ENCODE measurements at regions not wholly inside any gene's neighbourhood (a gene's known extent, or its start where the extent isn't known, plus 50 kb on each side); places are given as distances from the start of the nearest gene placed in this dataset.

DNA sequence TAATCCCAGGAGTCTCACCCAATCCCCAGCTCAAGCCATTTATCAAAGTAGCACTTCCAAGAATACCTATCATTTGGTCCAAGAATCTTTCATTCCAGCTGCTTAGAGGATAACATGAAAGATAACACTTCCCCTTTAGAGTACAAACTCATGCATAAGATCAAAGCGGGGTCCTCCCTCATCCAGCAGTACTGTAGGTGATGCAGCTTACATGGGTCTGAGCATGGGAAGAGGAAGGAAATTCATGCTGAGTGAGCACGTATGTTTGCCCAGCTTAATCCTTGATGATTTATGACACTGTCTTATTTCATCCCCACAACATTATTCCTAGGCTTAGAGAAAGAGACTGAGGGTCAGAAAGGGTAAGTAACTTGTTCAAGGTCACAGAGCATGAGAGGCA, 167.1 kb upstream of the GJB5 start:
- DNase-seq (no peak), ATAC-seq (no peak)
- no peaks in the 10 kb centered on the region for H3K9me3 ChIP-seq
- no peak overlapping the region for H3K4me3 ChIP-seq
- TF ChIP-seq, protein P1, sequence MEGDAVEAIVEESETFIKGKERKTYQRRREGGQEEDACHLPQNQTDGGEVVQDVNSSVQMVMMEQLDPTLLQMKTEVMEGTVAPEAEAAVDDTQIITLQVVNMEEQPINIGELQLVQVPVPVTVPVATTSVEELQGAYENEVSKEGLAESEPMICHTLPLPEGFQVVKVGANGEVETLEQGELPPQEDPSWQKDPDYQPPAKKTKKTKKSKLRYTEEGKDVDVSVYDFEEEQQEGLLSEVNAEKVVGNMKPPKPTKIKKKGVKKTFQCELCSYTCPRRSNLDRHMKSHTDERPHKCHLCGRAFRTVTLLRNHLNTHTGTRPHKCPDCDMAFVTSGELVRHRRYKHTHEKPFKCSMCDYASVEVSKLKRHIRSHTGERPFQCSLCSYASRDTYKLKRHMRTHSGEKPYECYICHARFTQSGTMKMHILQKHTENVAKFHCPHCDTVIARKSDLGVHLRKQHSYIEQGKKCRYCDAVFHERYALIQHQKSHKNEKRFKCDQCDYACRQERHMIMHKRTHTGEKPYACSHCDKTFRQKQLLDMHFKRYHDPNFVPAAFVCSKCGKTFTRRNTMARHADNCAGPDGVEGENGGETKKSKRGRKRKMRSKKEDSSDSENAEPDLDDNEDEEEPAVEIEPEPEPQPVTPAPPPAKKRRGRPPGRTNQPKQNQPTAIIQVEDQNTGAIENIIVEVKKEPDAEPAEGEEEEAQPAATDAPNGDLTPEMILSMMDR (IDR thresholded peaks at IDR 0.05) = no peak
- no peak for TF ChIP-seq POLR2A (IDR thresholded peaks at IDR 0.05)
- H3K27me3 ChIP-seq = no peaks in the 10 kb centered on the region
- intact Hi-C loops (cut with DNase I) = no loop called here
- no peaks in the 10 kb centered on the region for H3K36me3 ChIP-seq
- no peak overlapping the region for H3K27ac ChIP-seq
- H3K4me1 ChIP-seq = no peaks in the 10 kb centered on the region
- WGBS (ENCODE audit: insufficient coverage, low coverage, low lambda C conversion rate, missing lambda C conversion rate) = 65% methylated on average over 2 of the region's 2 CpGs

DNA sequence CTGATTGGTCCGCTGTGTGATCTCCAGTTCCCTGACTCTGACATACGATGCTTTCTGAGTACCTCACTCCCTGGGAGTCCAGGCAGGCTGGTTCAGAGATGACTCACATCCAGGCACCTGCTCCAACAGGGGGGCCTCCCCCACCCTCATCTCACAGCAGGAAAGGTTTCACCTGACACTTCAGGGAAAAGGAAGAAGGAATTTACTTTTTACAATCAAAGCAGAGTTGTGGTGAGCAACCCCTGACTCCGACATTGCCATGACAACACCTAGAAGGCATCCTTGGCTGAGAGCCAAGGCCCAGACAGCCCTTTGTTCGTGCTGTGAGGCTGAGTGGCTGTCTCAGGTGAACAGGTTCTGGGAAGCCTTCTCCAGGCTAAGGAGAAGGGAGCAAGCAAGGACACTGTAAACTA, 164.6 kb upstream of the GJB5 start:
- no peak overlapping the region for H3K27ac ChIP-seq
- no peaks in the 10 kb centered on the region for H3K27me3 ChIP-seq
- no peaks in the 10 kb centered on the region for H3K4me1 ChIP-seq
- ATAC-seq = peak in 1 of 4 donors; percentile 52
- DNase-seq = peak in 1 of 3 donors; percentile 23
- no peaks in the 10 kb centered on the region for H3K36me3 ChIP-seq
- no peaks in the 10 kb centered on the region for H3K9me3 ChIP-seq
- TF ChIP-seq POLR2A (IDR thresholded peaks at IDR 0.05) = no peak
- TF ChIP-seq, protein P1 (IDR thresholded peaks at IDR 0.05) = no peak
- intact Hi-C loops (cut with DNase I) = loop anchor here in 1 of 2 donors (10.0 kb wide), 1 partner anchor 125 kb away; no protein-coding TSS in a partner anchor
- H3K4me3 ChIP-seq = no peak overlapping the region
- 43% methylated on average over 3 of the region's 4 CpGs for WGBS (ENCODE audit: insufficient coverage, low coverage, low lambda C conversion rate, missing lambda C conversion rate)

DNA sequence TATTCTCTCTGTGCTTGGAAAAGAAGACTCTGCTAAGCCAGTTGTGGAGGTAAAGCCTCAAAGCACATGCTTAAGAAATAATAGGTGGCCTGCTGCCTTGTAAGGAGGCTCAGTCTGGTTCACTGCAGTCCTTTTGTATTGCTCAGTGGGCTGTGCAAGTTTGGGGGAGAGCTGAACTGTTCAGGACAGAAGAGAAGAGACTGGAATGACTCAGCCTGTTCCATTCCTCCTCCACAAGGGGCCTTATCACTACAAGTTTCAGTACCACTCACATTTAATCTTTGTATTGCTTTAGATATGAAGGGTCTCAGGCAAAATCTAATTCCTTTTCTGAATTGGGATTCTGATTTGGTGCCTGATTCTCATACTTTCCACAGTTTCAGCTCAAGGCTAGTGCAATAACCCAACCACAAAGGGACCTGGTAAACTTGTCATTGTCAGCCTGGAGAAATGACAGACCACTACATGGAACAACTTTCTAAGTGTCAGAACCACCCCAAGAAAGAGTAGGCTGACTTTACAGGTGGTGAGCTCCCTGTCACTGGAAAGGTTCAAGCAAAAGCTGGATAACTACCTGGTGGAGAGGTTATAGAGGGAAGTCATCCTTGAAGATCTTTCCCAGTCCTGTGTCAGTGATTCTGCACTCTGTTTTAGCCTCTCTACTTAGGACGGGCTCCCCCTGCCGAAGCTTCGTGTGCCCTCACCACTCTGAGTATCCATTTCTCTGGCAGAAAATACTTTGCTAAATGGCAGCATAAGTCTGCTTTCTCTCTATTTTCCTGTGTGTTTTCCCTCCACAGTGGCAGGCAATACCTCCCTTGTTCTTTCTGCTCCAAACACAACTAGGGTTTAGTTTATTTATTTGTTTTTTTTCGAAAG, 162.9 kb upstream of the GJB5 start:
- WGBS (ENCODE audit: insufficient coverage, low coverage, low lambda C conversion rate, missing lambda C conversion rate) = 60% methylated on average over 4 of the region's 4 CpGs
- intact Hi-C loops (cut with DNase I) = loop anchor here in 1 of 2 donors (10.0 kb wide), 1 partner anchor 127 kb away; no protein-coding TSS in a partner anchor

DNA sequence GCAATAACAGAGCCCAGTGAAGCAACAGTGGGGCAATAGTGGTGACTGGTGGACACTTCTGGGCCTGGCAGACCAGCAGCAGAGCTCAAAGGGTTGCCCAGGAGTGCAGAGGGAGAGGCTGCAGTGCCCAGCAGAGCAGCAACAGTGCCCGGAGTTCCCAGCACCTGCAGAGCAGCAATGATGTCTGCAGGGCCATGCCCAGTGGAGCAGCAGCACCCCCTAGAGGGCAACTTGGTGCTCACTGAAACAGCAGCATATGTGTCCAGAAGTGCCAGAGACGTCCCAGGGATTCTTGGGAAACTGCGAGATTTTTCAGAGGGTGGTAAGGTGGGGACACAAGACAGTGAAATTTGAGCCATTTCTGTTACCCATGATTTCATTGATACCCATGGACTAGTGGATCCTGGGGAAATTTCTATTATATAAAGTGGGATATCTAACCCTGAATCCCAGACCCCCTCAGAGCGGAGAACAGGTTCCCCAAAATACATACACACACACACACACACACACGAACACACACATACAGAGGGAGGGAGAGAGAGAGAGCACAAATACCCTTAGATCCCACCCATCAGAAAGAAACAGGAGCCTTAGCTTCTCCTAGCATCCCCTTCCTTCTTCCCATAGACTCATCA, 156.9 kb upstream of the GJB5 start:
- intact Hi-C loops (cut with DNase I) = loop anchor here in 1 of 2 donors (10.0 kb wide), 1 partner anchor 133 kb away; no protein-coding TSS in a partner anchor
- WGBS (ENCODE audit: insufficient coverage, low coverage, low lambda C conversion rate, missing lambda C conversion rate) = 0% methylated on average over 2 of the region's 5 CpGs

More for the DNA sequence above, 162.9 kb upstream of the GJB5 start:
- ATAC-seq (peak in 2 of 4 donors; percentile 19 to 40), DNase-seq (no peak)
- TF ChIP-seq, protein P1 (IDR thresholded peaks at IDR 0.05) = peak in 2 of 4 donors; percentile 13 to 21
- no peak for TF ChIP-seq POLR2A (IDR thresholded peaks at IDR 0.05)
- Histone ChIP-seq H3K9me3 (no peaks in the 10 kb centered on the region), H3K4me3 (no peak overlapping the region), H3K4me1 (no peaks in the 10 kb centered on the region), H3K27me3 (no peaks in the 10 kb centered on the region), H3K36me3 (no peaks in the 10 kb centered on the region), H3K27ac (no peak overlapping the region)

More for the DNA sequence above, 156.9 kb upstream of the GJB5 start:
- peak; percentile 76 to 82 (median 78) for DNase-seq
- Histone ChIP-seq H3K36me3 (no peaks in the 10 kb centered on the region), H3K4me1 (no peaks in the 10 kb centered on the region), H3K4me3 (no peak overlapping the region), H3K27ac (no peak overlapping the region), H3K27me3 (no peaks in the 10 kb centered on the region), H3K9me3 (no peaks in the 10 kb centered on the region)
- TF ChIP-seq, protein P1 (IDR thresholded peaks at IDR 0.05) = peak; percentile 82 to 88 (median 85)
- no peak for TF ChIP-seq POLR2A (IDR thresholded peaks at IDR 0.05)
- ATAC-seq = peak; percentile 85 to 98 (median 94)

Data from right lobe of liver (tissue), 6 donors.